AG04450 (cell line): ENCODE measurements at regions not wholly inside any gene's neighbourhood (a gene's known extent, or its start where the extent isn't known, plus 50 kb on each side); places are given as distances from the start of the nearest gene placed in this dataset.

Source experiments
- CTCF ChIA-PET: fragments of 300-600, 350-600 bp; formaldehyde crosslinking; extraction: SDS; loops from one replicate; lab custom pipeline; 2022; ENCODE audit warnings: antibody characterized with exemption, inconsistent platforms; lab: Charles Lee
- POLR2A ChIA-PET: fragments of 350-600 bp; formaldehyde crosslinking; extraction: SDS; loops from one replicate; lab custom pipeline; 2021; ENCODE audit warnings: antibody characterized with exemption, inconsistent platforms; lab: Yijun Ruan, JAX
- DNase-seq: peaks from one replicate; pipeline ENCODE4 v3.0.0-alpha.2; 2011; ENCODE audit warnings: low read depth, low spot score
- H3K27ac ChIP-seq: one replicate; pipeline ENCODE4 v1.5.1; 2012; ENCODE audit warnings: low read depth, low read length, control low read depth
- H3K27me3 ChIP-seq: one replicate; pipeline ENCODE4 v1.6.0; 2012; ENCODE audit warnings: low read length; ENCODE audit not compliant: control insufficient read depth, insufficient read depth
- H3K4me3 ChIP-seq: 2 replicates; pipeline ENCODE4 v1.5.1; 2011; ENCODE audit warnings: mild to moderate bottlenecking, low read depth, low read length, control low read depth
- H3K9me3 ChIP-seq: 2 replicates; pipeline ENCODE4 v1.5.1; 2012; ENCODE audit warnings: low read length; ENCODE audit not compliant: control insufficient read depth, insufficient read depth
- TF ChIP-seq, protein P1 (sequence below): IDR thresholded peaks from 2 replicates; pipeline ENCODE4 v1.5.1; 2011; ENCODE audit warnings: low read depth, low read length, control low read depth, inconsistent platforms

DNA sequence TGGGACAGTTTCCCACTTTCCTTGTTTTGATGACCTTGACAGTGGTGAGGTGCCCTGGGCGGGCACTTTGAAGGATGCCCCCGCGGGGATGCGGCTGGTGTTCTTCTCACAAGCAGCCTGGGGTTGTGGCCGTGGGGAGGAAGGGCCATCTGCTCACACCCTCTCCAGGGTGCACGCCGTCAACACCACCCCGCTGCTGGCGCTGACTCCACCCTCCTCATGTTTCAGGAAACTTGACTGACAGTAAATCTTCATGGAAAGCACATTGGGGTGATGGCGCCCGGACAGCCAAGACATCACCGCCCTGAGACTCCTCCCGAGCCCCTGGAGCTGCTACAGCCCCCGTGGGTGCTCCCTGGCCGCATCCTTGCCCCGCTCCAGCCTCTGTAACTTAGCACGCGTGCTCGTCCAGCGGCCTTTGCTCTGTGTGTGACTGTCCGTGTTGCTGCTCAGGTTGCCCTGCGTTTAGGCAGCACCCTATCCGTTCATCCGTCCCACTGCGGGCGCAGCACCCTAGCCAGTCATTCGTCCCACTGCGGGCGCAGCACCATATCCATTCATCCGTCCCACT, 150.2 kb upstream of the C14orf180 start:
- DNase-seq = no peak
- POLR2A ChIA-PET = no interaction called here
- TF ChIP-seq, protein P1, sequence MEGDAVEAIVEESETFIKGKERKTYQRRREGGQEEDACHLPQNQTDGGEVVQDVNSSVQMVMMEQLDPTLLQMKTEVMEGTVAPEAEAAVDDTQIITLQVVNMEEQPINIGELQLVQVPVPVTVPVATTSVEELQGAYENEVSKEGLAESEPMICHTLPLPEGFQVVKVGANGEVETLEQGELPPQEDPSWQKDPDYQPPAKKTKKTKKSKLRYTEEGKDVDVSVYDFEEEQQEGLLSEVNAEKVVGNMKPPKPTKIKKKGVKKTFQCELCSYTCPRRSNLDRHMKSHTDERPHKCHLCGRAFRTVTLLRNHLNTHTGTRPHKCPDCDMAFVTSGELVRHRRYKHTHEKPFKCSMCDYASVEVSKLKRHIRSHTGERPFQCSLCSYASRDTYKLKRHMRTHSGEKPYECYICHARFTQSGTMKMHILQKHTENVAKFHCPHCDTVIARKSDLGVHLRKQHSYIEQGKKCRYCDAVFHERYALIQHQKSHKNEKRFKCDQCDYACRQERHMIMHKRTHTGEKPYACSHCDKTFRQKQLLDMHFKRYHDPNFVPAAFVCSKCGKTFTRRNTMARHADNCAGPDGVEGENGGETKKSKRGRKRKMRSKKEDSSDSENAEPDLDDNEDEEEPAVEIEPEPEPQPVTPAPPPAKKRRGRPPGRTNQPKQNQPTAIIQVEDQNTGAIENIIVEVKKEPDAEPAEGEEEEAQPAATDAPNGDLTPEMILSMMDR = no peak

DNA sequence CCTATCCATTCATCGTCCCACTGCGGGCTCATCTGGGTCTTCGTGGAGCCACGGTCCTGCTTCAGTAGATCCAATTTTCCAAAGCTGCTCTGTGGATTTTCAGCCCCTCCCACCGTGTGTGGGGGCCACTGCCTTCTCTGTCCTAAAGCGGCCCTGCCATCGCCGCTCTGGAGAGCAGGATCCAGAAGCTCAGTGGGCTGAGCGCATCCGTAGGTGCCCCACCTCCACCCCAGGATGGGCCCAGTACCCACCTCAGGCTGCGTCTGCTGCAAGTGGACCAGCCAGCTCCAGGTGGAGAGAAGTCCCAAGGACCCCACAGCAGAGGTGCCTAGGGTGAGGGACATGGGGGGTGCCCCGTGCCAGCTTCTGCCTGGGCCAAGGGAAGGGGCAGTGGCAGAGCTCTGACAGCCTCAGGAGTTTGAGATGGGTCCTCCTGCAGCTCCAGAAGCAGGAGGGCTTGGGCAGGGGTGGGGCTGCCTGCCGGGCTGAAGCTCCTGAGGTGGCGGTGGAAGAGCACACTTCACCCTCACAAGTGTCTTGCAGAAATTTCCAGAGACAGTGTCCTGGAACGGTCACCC, 148.1 kb upstream of the C14orf180 start:
- CTCF ChIA-PET = no interaction called here

More for the DNA sequence above, 150.2 kb upstream of the C14orf180 start:
- Histone ChIP-seq H3K9me3 (peaks cover 71% of the 10 kb centered on the region), H3K27ac (no peak overlapping the region), H3K4me3 (no peak overlapping the region), H3K27me3 (no peaks in the 10 kb centered on the region)
- CTCF ChIA-PET = no interaction called here

DNA sequence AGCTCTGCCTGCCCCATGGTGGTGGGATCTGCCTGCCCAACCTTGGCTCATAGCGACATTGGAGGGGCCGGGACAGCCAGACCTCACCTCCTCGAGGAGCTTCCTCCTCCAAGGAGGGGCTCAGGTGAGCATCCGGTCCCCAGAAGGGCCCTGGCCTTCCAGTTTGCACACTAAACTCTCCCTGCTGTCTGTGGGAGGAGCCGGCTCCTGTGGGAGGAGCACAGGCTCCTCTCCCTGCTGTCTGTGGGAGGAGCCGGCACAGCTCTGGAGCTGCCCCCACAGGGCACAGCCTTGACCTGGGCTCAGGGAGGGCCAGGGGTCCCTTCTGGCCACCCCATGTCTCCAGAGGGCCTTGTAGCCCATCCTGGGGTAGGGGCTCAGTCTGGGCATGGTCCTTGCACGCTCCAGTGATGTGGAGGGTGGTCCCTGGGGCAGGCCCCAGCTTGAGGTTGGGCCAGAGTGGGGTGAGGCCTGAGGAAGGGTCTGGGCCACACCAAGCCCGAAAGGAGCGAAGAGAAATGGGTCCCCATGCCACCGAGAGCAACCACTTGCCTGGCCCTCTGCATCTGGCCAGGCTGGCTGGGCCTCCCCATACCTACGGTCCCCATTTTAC, 147.5 kb upstream of the C14orf180 start:
- no peak for DNase-seq
- Histone ChIP-seq H3K9me3 (peaks cover 80% of the 10 kb centered on the region), H3K4me3 (no peak overlapping the region), H3K27me3 (no peaks in the 10 kb centered on the region), H3K27ac (no peak overlapping the region)
- ChIA-PET CTCF (no interaction called here), POLR2A (no interaction called here)
- TF ChIP-seq, protein P1 = no peak

More for the DNA sequence above, 148.1 kb upstream of the C14orf180 start:
- no peaks in the 10 kb centered on the region for H3K27me3 ChIP-seq
- TF ChIP-seq, protein P1 = no peak
- H3K27ac ChIP-seq = no peak overlapping the region
- DNase-seq = no peak
- POLR2A ChIA-PET = no interaction called here
- peaks cover 75% of the 10 kb centered on the region for H3K9me3 ChIP-seq
- no peak overlapping the region for H3K4me3 ChIP-seq

GRCh38 chr14:104432611-104433231, 146.8 kb upstream of the C14orf180 start:
- Histone ChIP-seq H3K4me3 (no peak overlapping the region), H3K9me3 (peaks cover 80% of the 10 kb centered on the region), H3K27ac (no peak overlapping the region), H3K27me3 (no peaks in the 10 kb centered on the region)
- TF ChIP-seq, protein P1 = no peak
- DNase-seq = no peak
- ChIA-PET CTCF (no interaction called here), POLR2A (no interaction called here)
